ENCODE measurements at regions not wholly inside any gene's neighbourhood (a gene's known extent, or its start where the extent isn't known, plus 50 kb on each side); places are given as distances from the start of the nearest gene placed in this dataset.

- Mint-ChIP-seq H3K27ac (ENCODE audit: unreplicated experiment) (no peak overlapping the region), H3K36me3 (ENCODE audit: insufficient read depth, unreplicated experiment) (no peaks in the 10 kb centered on the region), H3K27me3 (ENCODE audit: insufficient read depth, unreplicated experiment) (peaks cover under 1% of the 10 kb centered on the region), H3K4me3 (ENCODE audit: unreplicated experiment) (no peak overlapping the region), H3K4me1 (ENCODE audit: low read depth, unreplicated experiment) (no peaks in the 10 kb centered on the region), H3K9me3 (ENCODE audit: unreplicated experiment) (no peaks in the 10 kb centered on the region)
- POLR2A ChIA-PET: no interaction called here
- no peak for TF ChIP-seq CTCF (IDR thresholded peaks at IDR 0.05; ENCODE audit: insufficient read depth in 1 of 2, low read depth in 1 of 2, low read length in 1 of 2, severe bottlenecking in 1 of 2, unreplicated experiment in 1 of 2)
- intact Hi-C loops (cut with micrococcal nuclease; ENCODE audit: unreplicated experiment): no loop called here
- Histone ChIP-seq H3K27me3 (replicated peaks; ENCODE audit: control insufficient read depth, insufficient read depth, low read length) (no peaks in the 10 kb centered on the region), H3K36me3 (ENCODE audit: control insufficient read depth, insufficient read depth, low read length) (no peaks in the 10 kb centered on the region), H3K9me3 (no peaks in the 10 kb centered on the region), H3K4me3 (ENCODE audit: low read depth, low read length) (no peak overlapping the region), H3K4me1 (no peaks in the 10 kb centered on the region)
- no TSS peak for BruUV-seq (replicated peaks)
- DNase-seq: no peak
- CTCF ChIA-PET: no interaction called here
These were observed 828.6 kb downstream of the QKI start for GRCh38 chr6:164243012-164243610.

GRCh38 chr6:164230804-164231203 lies 816.3 kb downstream of the QKI start:
- ChIA-PET POLR2A (no interaction called here), CTCF (no interaction called here)
- no peaks in the 10 kb centered on the region for H3K27me3 ChIP-seq (replicated peaks; ENCODE audit: control insufficient read depth, insufficient read depth, low read length)
- H3K27me3 Mint-ChIP-seq (ENCODE audit: insufficient read depth, unreplicated experiment): peaks cover 8% of the 10 kb centered on the region
- H3K4me1 ChIP-seq: no peaks in the 10 kb centered on the region
- BruUV-seq (replicated peaks): no TSS peak
- DNase-seq: no peak
- TF ChIP-seq CTCF (IDR thresholded peaks at IDR 0.05; ENCODE audit: insufficient read depth in 1 of 2, low read depth in 1 of 2, low read length in 1 of 2, severe bottlenecking in 1 of 2, unreplicated experiment in 1 of 2): no peak
- no peaks in the 10 kb centered on the region for H3K4me1 Mint-ChIP-seq (ENCODE audit: low read depth, unreplicated experiment)
- no peaks in the 10 kb centered on the region for H3K36me3 ChIP-seq (ENCODE audit: control insufficient read depth, insufficient read depth, low read length)
- no peak overlapping the region for H3K4me3 ChIP-seq (ENCODE audit: low read depth, low read length)
- no peaks in the 10 kb centered on the region for H3K9me3 ChIP-seq
- no peaks in the 10 kb centered on the region for H3K36me3 Mint-ChIP-seq (ENCODE audit: insufficient read depth, unreplicated experiment)
- no peak overlapping the region for H3K27ac Mint-ChIP-seq (ENCODE audit: unreplicated experiment)
- H3K4me3 Mint-ChIP-seq (ENCODE audit: unreplicated experiment): no peak overlapping the region
- no peaks in the 10 kb centered on the region for H3K9me3 Mint-ChIP-seq (ENCODE audit: unreplicated experiment)
- intact Hi-C loops (cut with micrococcal nuclease; ENCODE audit: unreplicated experiment): no loop called here

DNA sequence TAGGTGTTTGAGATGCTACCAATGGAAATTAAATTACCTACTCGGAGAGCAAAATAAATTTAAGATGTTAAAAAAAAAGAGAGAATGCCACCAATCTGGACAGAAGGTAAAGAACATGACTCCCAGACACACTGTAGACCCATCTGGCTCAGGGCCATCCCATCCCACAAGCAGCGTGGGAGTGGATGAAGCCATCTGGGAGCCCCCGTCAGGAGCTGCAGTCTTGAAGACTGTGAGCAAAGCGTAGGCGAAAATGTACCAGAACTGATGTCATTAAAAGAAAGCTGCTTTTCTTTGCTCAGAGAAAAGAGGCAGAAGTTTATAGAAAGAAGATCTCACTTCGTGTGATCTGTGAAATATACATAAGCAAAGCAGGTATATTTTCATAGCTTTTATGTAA lies 815.7 kb downstream of the QKI start:
- no peak overlapping the region for H3K4me3 Mint-ChIP-seq (ENCODE audit: unreplicated experiment)
- BruUV-seq (replicated peaks): no TSS peak
- Histone ChIP-seq H3K4me1 (no peaks in the 10 kb centered on the region), H3K4me3 (ENCODE audit: low read depth, low read length) (no peak overlapping the region), H3K36me3 (ENCODE audit: control insufficient read depth, insufficient read depth, low read length) (no peaks in the 10 kb centered on the region), H3K27me3 (replicated peaks; ENCODE audit: control insufficient read depth, insufficient read depth, low read length) (no peaks in the 10 kb centered on the region), H3K9me3 (no peaks in the 10 kb centered on the region)
- no peak for TF ChIP-seq CTCF (IDR thresholded peaks at IDR 0.05; ENCODE audit: insufficient read depth in 1 of 2, low read depth in 1 of 2, low read length in 1 of 2, severe bottlenecking in 1 of 2, unreplicated experiment in 1 of 2)
- H3K9me3 Mint-ChIP-seq (ENCODE audit: unreplicated experiment): no peaks in the 10 kb centered on the region
- no peaks in the 10 kb centered on the region for H3K4me1 Mint-ChIP-seq (ENCODE audit: low read depth, unreplicated experiment)
- DNase-seq: no peak
- peaks cover 8% of the 10 kb centered on the region for H3K27me3 Mint-ChIP-seq (ENCODE audit: insufficient read depth, unreplicated experiment)
- CTCF ChIA-PET: no interaction called here
- no peak overlapping the region for H3K27ac Mint-ChIP-seq (ENCODE audit: unreplicated experiment)
- POLR2A ChIA-PET: no interaction called here
- H3K36me3 Mint-ChIP-seq (ENCODE audit: insufficient read depth, unreplicated experiment): no peaks in the 10 kb centered on the region
- intact Hi-C loops (cut with micrococcal nuclease; ENCODE audit: unreplicated experiment): no loop called here

All from Caco-2 (cell line).